HUES64 (cell line): ENCODE measurements at regions not wholly inside any gene's neighbourhood (a gene's known extent, or its start where the extent isn't known, plus 50 kb on each side); places are given as distances from the start of the nearest gene placed in this dataset.
"Not testable (repeated sequence)": the region's sequence is repeated elsewhere in the genome, so short reads cannot be mapped to it uniquely, and the experiment has no call there.

ENCODE experiments used
- H3K27ac ChIP-seq: 2 replicates; pipeline ENCODE4 v1.7.0; 2013; ENCODE audit warnings: low read depth, low read length, inconsistent platforms
- H3K27me3 ChIP-seq: 2 replicates; pipeline ENCODE4 v1.6.1; 2013; ENCODE audit warnings: mild to moderate bottlenecking, low read length; ENCODE audit not compliant: insufficient read depth
- H3K36me3 ChIP-seq: 2 replicates; pipeline ENCODE4 v1.6.1; 2013; ENCODE audit warnings: mild to moderate bottlenecking, low read length; ENCODE audit not compliant: insufficient read depth
- H3K4me1 ChIP-seq: 2 replicates; pipeline ENCODE4 v1.6.1; 2013; ENCODE audit warnings: mild to moderate bottlenecking, low read length, moderate library complexity; ENCODE audit not compliant: insufficient read depth
- H3K4me3 ChIP-seq: 2 replicates; pipeline ENCODE4 v1.5.1; 2013; ENCODE audit warnings: mild to moderate bottlenecking, low read length, moderate library complexity
- H3K9ac ChIP-seq: 2 replicates; pipeline ENCODE4 v1.6.1; 2013; ENCODE audit warnings: mild to moderate bottlenecking, low read depth, low read length
- H3K9me3 ChIP-seq: 2 replicates; pipeline ENCODE4 v1.6.1; 2013; ENCODE audit warnings: low read depth, low read length; ENCODE audit not compliant: insufficient read depth
- WGBS: fragments of 150-250, 120-280 bp; methylation state at CpG from one replicate; pipeline ENCODE4 v1.1.7; 2013; ENCODE audit warnings: missing lambda C conversion rate; 5-methylcytosine and 5-hydroxymethylcytosine counted together

- Histone ChIP-seq H3K9me3 (no peaks in the 10 kb centered on the region), H3K9ac (no peak overlapping the region), H3K27me3 (no peaks in the 10 kb centered on the region), H3K4me3 (no peak overlapping the region), H3K36me3 (no peaks in the 10 kb centered on the region), H3K4me1 (peaks cover 6% of the 10 kb centered on the region; the same call in 1 of the 2 replicates), H3K27ac (no peak overlapping the region)
- 92% methylated on average over 2 of the region's 2 CpGs for WGBS
Observed at GRCh38 chr4:34363842-34364241, 1880.5 kb downstream of the ARAP2 start.

- no peak overlapping the region for H3K9ac ChIP-seq
- 76% methylated on average over 2 of the region's 2 CpGs for WGBS
- no peak overlapping the region for H3K27ac ChIP-seq
- no peaks in the 10 kb centered on the region for H3K27me3 ChIP-seq
- no peak overlapping the region for H3K4me3 ChIP-seq
- no peaks in the 10 kb centered on the region for H3K36me3 ChIP-seq
- no peaks in the 10 kb centered on the region for H3K9me3 ChIP-seq
- peaks cover 6% of the 10 kb centered on the region; the same call in 1 of the 2 replicates for H3K4me1 ChIP-seq
Observed at GRCh38 chr4:34365946-34366345, 1878.4 kb downstream of the ARAP2 start.

DNA sequence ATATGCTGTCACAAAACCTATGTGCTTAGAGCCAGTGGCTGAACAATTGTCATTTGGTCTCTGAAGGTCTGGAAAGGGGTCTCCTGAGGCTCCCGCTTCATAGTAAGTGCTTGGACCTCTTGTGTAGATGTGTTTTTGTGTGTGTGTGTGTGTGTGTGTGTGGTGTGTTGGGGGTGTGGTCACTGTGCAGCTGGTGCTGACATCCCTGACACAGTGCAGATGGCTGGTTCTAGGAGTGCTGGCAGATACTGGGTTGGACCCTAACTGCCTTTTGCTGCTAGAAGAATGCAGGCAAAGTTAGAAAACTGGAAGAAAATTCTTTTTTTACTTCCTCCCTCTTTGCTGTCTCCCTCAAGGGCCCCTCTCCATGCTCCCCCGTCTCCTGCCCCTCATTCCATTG is 1872.6 kb downstream of the ARAP2 start:
- Histone ChIP-seq H3K27ac (no peak overlapping the region), H3K36me3 (no peaks in the 10 kb centered on the region), H3K27me3 (no peaks in the 10 kb centered on the region), H3K9ac (no peak overlapping the region), H3K9me3 (no peaks in the 10 kb centered on the region), H3K4me3 (no peak overlapping the region), H3K4me1 (no peaks in the 10 kb centered on the region)
- 80% methylated on average over 2 of the region's 2 CpGs for WGBS

GRCh38 chr4:34372815-34373214 is 1871.5 kb downstream of the ARAP2 start:
- no peak overlapping the region for H3K9ac ChIP-seq
- H3K9me3 ChIP-seq = no peaks in the 10 kb centered on the region
- no peak overlapping the region for H3K27ac ChIP-seq
- no peak overlapping the region for H3K4me3 ChIP-seq
- no peaks in the 10 kb centered on the region for H3K36me3 ChIP-seq
- H3K27me3 ChIP-seq = no peaks in the 10 kb centered on the region
- no peaks in the 10 kb centered on the region for H3K4me1 ChIP-seq
- WGBS = 95% methylated on average over 1 of the region's 2 CpGs

DNA sequence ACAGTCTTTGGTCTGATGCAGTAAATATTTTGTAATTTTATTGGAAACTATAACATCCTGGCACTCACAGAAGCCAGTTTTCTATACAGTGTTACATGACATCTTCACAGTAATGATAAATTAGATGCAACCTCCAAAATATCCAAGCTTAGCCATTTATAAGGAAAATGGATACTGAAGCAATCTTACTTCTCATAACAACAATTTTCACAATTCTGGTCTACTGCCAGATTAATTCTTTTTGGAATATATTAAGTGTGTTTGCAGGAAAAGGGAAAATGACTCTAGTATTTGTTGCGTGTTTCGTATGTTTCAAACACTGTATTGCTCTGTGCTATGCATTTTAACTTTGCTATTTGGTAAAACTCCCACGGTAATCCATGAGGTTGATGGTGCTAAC is 1870.9 kb downstream of the ARAP2 start:
- H3K36me3 ChIP-seq = no peaks in the 10 kb centered on the region
- no peak overlapping the region for H3K9ac ChIP-seq

GRCh38 chr4:34412233-34412632 is 1832.1 kb downstream of the ARAP2 start:
- Histone ChIP-seq H3K9ac (no peak overlapping the region), H3K36me3 (no peaks in the 10 kb centered on the region), H3K27ac (no peak overlapping the region), H3K27me3 (no peaks in the 10 kb centered on the region), H3K4me3 (no peak overlapping the region), H3K9me3 (peaks cover 4% of the 10 kb centered on the region), H3K4me1 (no peaks in the 10 kb centered on the region)
- 93% methylated on average over 2 of the region's 2 CpGs for WGBS

More for the DNA sequence above, 1870.9 kb downstream of the ARAP2 start:
- H3K4me1 ChIP-seq = no peaks in the 10 kb centered on the region
- WGBS = 97% methylated on average over 3 of the region's 3 CpGs
- no peak overlapping the region for H3K4me3 ChIP-seq
- no peaks in the 10 kb centered on the region for H3K9me3 ChIP-seq
- H3K27me3 ChIP-seq = no peaks in the 10 kb centered on the region
- no peak overlapping the region for H3K27ac ChIP-seq

- 93% methylated on average over 2 of the region's 2 CpGs for WGBS
- Histone ChIP-seq H3K9ac (no peak overlapping the region), H3K4me1 (no peaks in the 10 kb centered on the region), H3K27ac (no peak overlapping the region), H3K36me3 (no peaks in the 10 kb centered on the region), H3K4me3 (no peak overlapping the region), H3K9me3 (peaks cover 4% of the 10 kb centered on the region), H3K27me3 (no peaks in the 10 kb centered on the region)
Observed at GRCh38 chr4:34412911-34413310, 1831.4 kb downstream of the ARAP2 start.

DNA sequence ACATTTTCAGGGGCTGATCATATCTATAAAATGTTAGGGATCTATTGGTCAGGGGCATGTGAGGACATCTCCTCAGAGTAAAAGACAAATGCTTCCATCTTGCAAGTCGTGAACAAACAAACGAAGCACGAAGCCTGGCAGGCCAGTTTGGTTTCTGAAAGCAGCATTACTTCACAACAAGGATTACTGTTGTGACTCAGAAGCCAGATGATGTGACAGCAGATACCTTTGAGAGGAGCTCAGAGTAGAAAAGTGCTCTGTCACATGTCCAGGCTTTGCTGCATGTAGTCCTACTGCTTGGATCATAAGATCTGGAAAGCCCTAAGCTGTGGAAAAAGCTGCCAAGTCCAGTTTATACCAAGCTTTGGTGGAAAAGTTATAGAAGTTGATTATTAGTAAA is 1827.2 kb downstream of the ARAP2 start:
- Histone ChIP-seq H3K9me3 (peaks cover under 1% of the 10 kb centered on the region; the same call in 1 of the 2 replicates), H3K9ac (no peak overlapping the region), H3K4me3 (no peak overlapping the region), H3K36me3 (no peaks in the 10 kb centered on the region), H3K4me1 (no peaks in the 10 kb centered on the region), H3K27ac (no peak overlapping the region), H3K27me3 (no peaks in the 10 kb centered on the region)
- 95% methylated on average over 3 of the region's 3 CpGs for WGBS

- no peak overlapping the region for H3K9ac ChIP-seq
- WGBS = 91% methylated on average over 2 of the region's 2 CpGs
- no peaks in the 10 kb centered on the region for H3K4me1 ChIP-seq
- H3K27ac ChIP-seq = no peak overlapping the region
- H3K36me3 ChIP-seq = no peaks in the 10 kb centered on the region
- H3K9me3 ChIP-seq = no peaks in the 10 kb centered on the region
- H3K27me3 ChIP-seq = no peaks in the 10 kb centered on the region
- no peak overlapping the region for H3K4me3 ChIP-seq
Observed at GRCh38 chr4:34419871-34420270, 1824.4 kb downstream of the ARAP2 start.

- Histone ChIP-seq H3K4me3 (no peak overlapping the region), H3K27me3 (no peaks in the 10 kb centered on the region), H3K27ac (no peak overlapping the region), H3K36me3 (no peaks in the 10 kb centered on the region), H3K4me1 (no peaks in the 10 kb centered on the region), H3K9me3 (no peaks in the 10 kb centered on the region), H3K9ac (no peak overlapping the region)
- WGBS = 85% methylated on average over 4 of the region's 4 CpGs
Observed at GRCh38 chr4:34422472-34423175, 1821.7 kb downstream of the ARAP2 start.

DNA sequence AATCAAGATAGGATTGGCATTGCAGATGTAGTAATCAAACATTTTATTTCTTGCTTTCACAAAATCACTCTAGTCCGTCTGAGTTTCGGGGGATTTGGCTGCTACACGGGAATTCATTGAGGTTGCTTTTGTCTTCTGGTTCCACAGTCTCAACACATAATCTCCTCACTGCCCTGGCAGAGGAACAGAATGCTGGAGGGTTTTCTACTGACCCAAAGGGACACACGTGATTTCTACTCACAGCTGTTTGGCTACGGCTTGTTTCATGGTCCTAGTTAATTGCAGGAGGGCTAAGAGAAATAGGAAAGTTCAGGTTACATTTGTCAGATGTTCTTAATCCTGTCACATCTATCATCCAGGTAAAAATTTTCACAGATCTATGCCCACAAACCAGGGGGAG is 1811.6 kb downstream of the ARAP2 start:
- H3K36me3 ChIP-seq = no peaks in the 10 kb centered on the region
- no peaks in the 10 kb centered on the region for H3K9me3 ChIP-seq
- no peaks in the 10 kb centered on the region for H3K27me3 ChIP-seq
- H3K27ac ChIP-seq = no peak overlapping the region
- H3K9ac ChIP-seq = no peak overlapping the region
- 98% methylated on average over 5 of the region's 5 CpGs for WGBS
- H3K4me3 ChIP-seq = no peak overlapping the region
- no peaks in the 10 kb centered on the region for H3K4me1 ChIP-seq

GRCh38 chr4:34434377-34434776 is 1809.9 kb downstream of the ARAP2 start:
- 94% methylated on average over 5 of the region's 5 CpGs for WGBS
- H3K4me1 ChIP-seq, H3K27ac ChIP-seq: not testable (repeated sequence)

More at GRCh38 chr4:34434377-34434776, 1809.9 kb downstream of the ARAP2 start:
- H3K27me3 ChIP-seq, H3K9ac ChIP-seq, H3K36me3 ChIP-seq, H3K4me3 ChIP-seq, H3K9me3 ChIP-seq: not testable (repeated sequence)
